ENCODE measurements at regions not wholly inside any gene's neighbourhood (a gene's known extent, or its start where the extent isn't known, plus 50 kb on each side); places are given as distances from the start of the nearest gene placed in this dataset.
"Not testable (repeated sequence)": the region's sequence is repeated elsewhere in the genome, so short reads cannot be mapped to it uniquely, and the experiment has no call there.

GRCh38 chr3:18188491-18188890, 236.6 kb downstream of the SATB1 start:
- no peak for DNase-seq

- no peak for DNase-seq
Observed at GRCh38 chr3:18185624-18186023, 239.5 kb downstream of the SATB1 start.

GRCh38 chr3:18182923-18183322, 242.2 kb downstream of the SATB1 start:
- DNase-seq = not testable (repeated sequence)

GRCh38 chr3:18179521-18179920, 245.6 kb downstream of the SATB1 start:
- no peak for DNase-seq

- no peak for DNase-seq
Observed at GRCh38 chr3:18177271-18177670, 247.9 kb downstream of the SATB1 start.

- DNase-seq = not testable (repeated sequence)
Observed at GRCh38 chr3:18173891-18174290, 251.2 kb downstream of the SATB1 start.

- DNase-seq = no peak
Observed at GRCh38 chr3:18159681-18160080, 265.5 kb downstream of the SATB1 start.

- no peak for DNase-seq
Observed at GRCh38 chr3:18153571-18154173, 271.5 kb downstream of the SATB1 start.

GRCh38 chr3:18151199-18151598, 273.9 kb downstream of the SATB1 start:
- DNase-seq = no peak

- DNase-seq = no peak
Observed at GRCh38 chr3:18149935-18150334, 275.2 kb downstream of the SATB1 start.

- no peak for DNase-seq
Observed at GRCh38 chr3:18149386-18149785, 275.8 kb downstream of the SATB1 start.

- no peak for DNase-seq
Observed at GRCh38 chr3:18144571-18144970, 280.6 kb downstream of the SATB1 start.

GRCh38 chr3:18143258-18143780, 281.8 kb downstream of the SATB1 start:
- DNase-seq = no peak

- DNase-seq = no peak
Observed at GRCh38 chr3:18137958-18138357, 287.2 kb downstream of the SATB1 start.

GRCh38 chr3:18135060-18135814, 289.9 kb downstream of the SATB1 start:
- no peak for DNase-seq

- no peak for DNase-seq
Observed at GRCh38 chr3:18134386-18135059, 290.6 kb downstream of the SATB1 start.

GRCh38 chr3:18132991-18133390, 292.1 kb downstream of the SATB1 start:
- DNase-seq = no peak

- no peak for DNase-seq
Observed at GRCh38 chr3:18127859-18128681, 297.1 kb downstream of the SATB1 start.

GRCh38 chr3:18127174-18127858, 297.8 kb downstream of the SATB1 start:
- no peak for DNase-seq

- DNase-seq = no peak
Observed at GRCh38 chr3:18126772-18127171, 298.4 kb downstream of the SATB1 start.

GRCh38 chr3:18124501-18124900, 300.6 kb downstream of the SATB1 start:
- DNase-seq = no peak

- DNase-seq = no peak
Observed at GRCh38 chr3:18122264-18122663, 302.9 kb downstream of the SATB1 start.

Measured in hindlimb muscle (tissue), 1 donor.